Activated CD8-positive, alpha-beta T cell treated with anti-CD3 and anti-CD28 coated beads, Interleukin-2, amount 10 ng/mL, durations not matched to agents 7 days and 5 days (primary cell): ENCODE measurements at regions not wholly inside any gene's neighbourhood (a gene's known extent, or its start where the extent isn't known, plus 50 kb on each side); places are given as distances from the start of the nearest gene placed in this dataset.

ENCODE experiments used
- ATAC-seq: fragments of 150-1000 bp; cut with Tn5 transposase; one replicate; pipeline ENCODE4 v1.10.0; 2021; ENCODE audit warnings: moderate library complexity
- CTCF ChIA-PET: fragments of 350-600 bp; sonication (Branson Sonifier 250); formaldehyde crosslinking; loops from one replicate; lab custom pipeline; 2021; ENCODE audit warnings: antibody characterized with exemption; lab: Charles Lee
- POLR2A ChIA-PET: fragments of 350-600 bp; sonication (Branson Sonifier 250); formaldehyde crosslinking; loops from one replicate; lab custom pipeline; 2021; ENCODE audit warnings: antibody characterized with exemption; lab: Charles Lee
- DNase-seq: peaks from one replicate; pipeline ENCODE4 v3.0.0-alpha.2; 2020
- H3K27ac Mint-ChIP-seq: one replicate; pipeline ENCODE4 v1.8.0; 2021; ENCODE audit warnings: mild to moderate bottlenecking, mixed read lengths
- H3K27me3 Mint-ChIP-seq: one replicate; pipeline ENCODE4 v1.8.0; 2021; ENCODE audit warnings: low read depth, mixed read lengths
- H3K36me3 Mint-ChIP-seq: one replicate; pipeline ENCODE4 v1.8.0; 2021; ENCODE audit warnings: low read depth, mixed read lengths
- H3K4me1 Mint-ChIP-seq: one replicate; pipeline ENCODE4 v1.8.0; 2021; ENCODE audit warnings: low read depth, mixed read lengths
- H3K4me3 Mint-ChIP-seq: one replicate; pipeline ENCODE4 v1.8.0; 2021; ENCODE audit warnings: mild to moderate bottlenecking, mixed read lengths
- H3K9me3 Mint-ChIP-seq: one replicate; pipeline ENCODE4 v1.8.0; 2022; ENCODE audit warnings: mixed read lengths; ENCODE audit not compliant: insufficient read depth

GRCh38 chr9:84393266-84393950 is 52.9 kb upstream of the SLC28A3 start:
- no peak overlapping the region for H3K4me3 Mint-ChIP-seq
- CTCF ChIA-PET, result interaction anchor here (0.8 to 1.0 kb wide), 2 partner anchors 11 to 456 kb away, joined by 3 read pairs; no protein-coding TSS in a partner anchor
- POLR2A ChIA-PET, result no interaction called here
- ATAC-seq (no peak), DNase-seq (no peak)
- H3K9me3 Mint-ChIP-seq, result no peaks in the 10 kb centered on the region
- H3K27me3 Mint-ChIP-seq, result no peaks in the 10 kb centered on the region
- H3K4me1 Mint-ChIP-seq, result no peaks in the 10 kb centered on the region
- no peaks in the 10 kb centered on the region for H3K36me3 Mint-ChIP-seq
- no peak overlapping the region for H3K27ac Mint-ChIP-seq

- CTCF ChIA-PET, result interaction anchor here (1.0 kb wide), 1 partner anchor 10 kb away, joined by 3 read pairs; no protein-coding TSS in a partner anchor
- ATAC-seq, result no peak
- POLR2A ChIA-PET, result no interaction called here
These were observed 53.5 kb upstream of the SLC28A3 start for GRCh38 chr9:84394036-84394435.

GRCh38 chr9:84397151-84397728 is 56.7 kb upstream of the SLC28A3 start:
- ChIA-PET CTCF (interaction anchor here (0.7 to 3.0 kb wide), 20 partner anchors 9 to 1213 kb away, joined by 3 to 23 read pairs (median 4); no protein-coding TSS in a partner anchor), POLR2A (no interaction called here)
- Mint-ChIP-seq H3K4me1 (no peaks in the 10 kb centered on the region), H3K27ac (no peak overlapping the region), H3K4me3 (no peak overlapping the region), H3K36me3 (no peaks in the 10 kb centered on the region), H3K27me3 (no peaks in the 10 kb centered on the region), H3K9me3 (no peaks in the 10 kb centered on the region)
- ATAC-seq, result peak; percentile 82
- DNase-seq, result peak; percentile 73

More at GRCh38 chr9:84394036-84394435, 53.5 kb upstream of the SLC28A3 start:
- DNase-seq, result no peak
- Mint-ChIP-seq H3K27me3 (no peaks in the 10 kb centered on the region), H3K27ac (no peak overlapping the region), H3K4me1 (no peaks in the 10 kb centered on the region), H3K9me3 (no peaks in the 10 kb centered on the region), H3K4me3 (no peak overlapping the region), H3K36me3 (no peaks in the 10 kb centered on the region)

- H3K4me3 Mint-ChIP-seq, result no peak overlapping the region
- no peaks in the 10 kb centered on the region for H3K4me1 Mint-ChIP-seq
- CTCF ChIA-PET, result interaction anchor here (0.7 to 3.0 kb wide), 13 partner anchors 8 to 1212 kb away, joined by 3 to 23 read pairs (median 4); no protein-coding TSS in a partner anchor
- DNase-seq (no peak), ATAC-seq (no peak)
- no peaks in the 10 kb centered on the region for H3K27me3 Mint-ChIP-seq
- H3K36me3 Mint-ChIP-seq, result no peaks in the 10 kb centered on the region
- POLR2A ChIA-PET, result no interaction called here
- H3K9me3 Mint-ChIP-seq, result no peaks in the 10 kb centered on the region
- H3K27ac Mint-ChIP-seq, result no peak overlapping the region
These were observed 57.3 kb upstream of the SLC28A3 start for GRCh38 chr9:84397822-84398221.

GRCh38 chr9:84402517-84402916 is 62.0 kb upstream of the SLC28A3 start:
- Mint-ChIP-seq H3K4me3 (no peak overlapping the region), H3K36me3 (no peaks in the 10 kb centered on the region), H3K9me3 (no peaks in the 10 kb centered on the region), H3K27ac (no peak overlapping the region), H3K27me3 (no peaks in the 10 kb centered on the region), H3K4me1 (no peaks in the 10 kb centered on the region)
- POLR2A ChIA-PET, result no interaction called here
- no peak for ATAC-seq
- DNase-seq, result no peak
- CTCF ChIA-PET, result no interaction called here

GRCh38 chr9:84403288-84403687 is 62.7 kb upstream of the SLC28A3 start:
- ATAC-seq (no peak), DNase-seq (no peak)
- ChIA-PET POLR2A (interaction anchor here (0.6 kb wide), 1 partner anchor 547 kb away, joined by 3 read pairs; no protein-coding TSS in a partner anchor), CTCF (interaction anchor here (0.7 to 1.6 kb wide), 5 partner anchors 9 to 378 kb away, joined by 3 to 4 read pairs (median 3); no protein-coding TSS in a partner anchor)
- Mint-ChIP-seq H3K4me1 (no peaks in the 10 kb centered on the region), H3K27ac (no peak overlapping the region), H3K36me3 (no peaks in the 10 kb centered on the region), H3K4me3 (no peak overlapping the region), H3K27me3 (no peaks in the 10 kb centered on the region), H3K9me3 (no peaks in the 10 kb centered on the region)

- Mint-ChIP-seq H3K9me3 (no peaks in the 10 kb centered on the region), H3K27ac (no peak overlapping the region), H3K4me1 (no peaks in the 10 kb centered on the region), H3K4me3 (no peak overlapping the region), H3K36me3 (no peaks in the 10 kb centered on the region), H3K27me3 (no peaks in the 10 kb centered on the region)
- ChIA-PET CTCF (interaction anchor here (1.1 to 1.6 kb wide), 4 partner anchors 8 to 29 kb away, joined by 3 to 4 read pairs (median 4); no protein-coding TSS in a partner anchor), POLR2A (no interaction called here)
- ATAC-seq (no peak), DNase-seq (no peak)
These were observed 63.6 kb upstream of the SLC28A3 start for GRCh38 chr9:84404095-84404686.

- Mint-ChIP-seq H3K27ac (no peak overlapping the region), H3K36me3 (no peaks in the 10 kb centered on the region), H3K27me3 (no peaks in the 10 kb centered on the region), H3K9me3 (no peaks in the 10 kb centered on the region), H3K4me3 (no peak overlapping the region), H3K4me1 (no peaks in the 10 kb centered on the region)
- no peak for ATAC-seq
- ChIA-PET CTCF (interaction anchor here (0.8 to 1.2 kb wide), 2 partner anchors 8 to 1204 kb away, joined by 3 to 4 read pairs; no protein-coding TSS in a partner anchor), POLR2A (no interaction called here)
- no peak for DNase-seq
These were observed 65.1 kb upstream of the SLC28A3 start for GRCh38 chr9:84405667-84406066.

- ChIA-PET POLR2A (no interaction called here), CTCF (no interaction called here)
- Mint-ChIP-seq H3K4me1 (no peaks in the 10 kb centered on the region), H3K4me3 (no peak overlapping the region), H3K36me3 (no peaks in the 10 kb centered on the region), H3K27me3 (no peaks in the 10 kb centered on the region), H3K9me3 (no peaks in the 10 kb centered on the region), H3K27ac (no peak overlapping the region)
- ATAC-seq (no peak), DNase-seq (no peak)
These were observed 67.9 kb upstream of the SLC28A3 start for GRCh38 chr9:84408416-84408815.

- CTCF ChIA-PET, result interaction anchor here (0.9 to 1.3 kb wide), 2 partner anchors 8 to 15 kb away, joined by 3 to 4 read pairs; no protein-coding TSS in a partner anchor
- no peak overlapping the region for H3K27ac Mint-ChIP-seq
- H3K36me3 Mint-ChIP-seq, result no peaks in the 10 kb centered on the region
- no peak overlapping the region for H3K4me3 Mint-ChIP-seq
- DNase-seq, result no peak
- ATAC-seq, result no peak
- no peaks in the 10 kb centered on the region for H3K4me1 Mint-ChIP-seq
- POLR2A ChIA-PET, result no interaction called here
- no peaks in the 10 kb centered on the region for H3K27me3 Mint-ChIP-seq
- no peaks in the 10 kb centered on the region for H3K9me3 Mint-ChIP-seq
These were observed 71.2 kb upstream of the SLC28A3 start for GRCh38 chr9:84411683-84412267.

GRCh38 chr9:84412654-84413053 is 72.1 kb upstream of the SLC28A3 start:
- Mint-ChIP-seq H3K4me1 (no peaks in the 10 kb centered on the region), H3K9me3 (no peaks in the 10 kb centered on the region), H3K36me3 (no peaks in the 10 kb centered on the region), H3K4me3 (no peak overlapping the region), H3K27me3 (peaks cover 2% of the 10 kb centered on the region), H3K27ac (no peak overlapping the region)
- POLR2A ChIA-PET, result no interaction called here
- CTCF ChIA-PET, result interaction anchor here (0.9 to 1.3 kb wide), 2 partner anchors 9 to 16 kb away, joined by 3 to 4 read pairs; no protein-coding TSS in a partner anchor
- DNase-seq (no peak), ATAC-seq (no peak)
